GM10248 (cell line): ENCODE measurements at regions not wholly inside any gene's neighbourhood (a gene's known extent, or its start where the extent isn't known, plus 50 kb on each side); places are given as distances from the start of the nearest gene placed in this dataset.
"Not testable (repeated sequence)": the region's sequence is repeated elsewhere in the genome, so short reads cannot be mapped to it uniquely, and the experiment has no call there.

Source experiments
- CTCF ChIA-PET: fragments of 300-600 bp; sonication (Branson Sonifier 250); formaldehyde crosslinking; extraction: SDS; loops from one replicate; lab custom pipeline; 2021; ENCODE audit warnings: antibody characterized with exemption; lab: Yijun Ruan, JAX
- POLR2A ChIA-PET: fragments of 350-650 bp; sonication (Branson Sonifier 250); formaldehyde crosslinking; extraction: SDS; loops from one replicate; lab custom pipeline; 2020; ENCODE audit warnings: antibody characterized with exemption; lab: Yijun Ruan, JAX
- DNase-seq: peaks from one replicate; pipeline ENCODE4 v3.0.0; 2012; ENCODE audit errors: extremely low spot score
- CTCF ChIP-seq: IDR thresholded peaks from 2 replicates; pipeline ENCODE4 v1.5.1; 2012; ENCODE audit warnings: mild to moderate bottlenecking, low read depth; ENCODE audit errors: extremely low read depth, missing control alignments, control extremely low read depth

GRCh38 chr3:181183764-181184163 lies 194.2 kb upstream of the DNAJC19 start:
- POLR2A ChIA-PET = no interaction called here
- TF ChIP-seq CTCF = no peak
- no peak for DNase-seq
- CTCF ChIA-PET = no interaction called here

GRCh38 chr3:181183057-181183456 lies 193.5 kb upstream of the DNAJC19 start:
- POLR2A ChIA-PET, DNase-seq: not testable (repeated sequence)
- CTCF ChIA-PET = interaction anchor here (0.9 to 1.2 kb wide), 3 partner anchors 8 to 15 kb away, joined by 3 to 5 read pairs (median 3); no protein-coding TSS in a partner anchor

GRCh38 chr3:181178991-181179390 lies 189.5 kb upstream of the DNAJC19 start:
- ChIA-PET POLR2A (no interaction called here), CTCF (interaction anchor here (0.9 kb wide), 1 partner anchor 10 kb away, joined by 3 read pairs; no protein-coding TSS in a partner anchor)
- TF ChIP-seq CTCF = no peak
- DNase-seq = no peak

- ChIA-PET CTCF (interaction anchor here (2.2 kb wide), 1 partner anchor 17 kb away, joined by 5 read pairs; no protein-coding TSS in a partner anchor), POLR2A (interaction anchor here (0.6 kb wide), 1 partner anchor 258 kb away, joined by 3 read pairs; no protein-coding TSS in a partner anchor)
- DNase-seq = no peak
- peak; percentile 22 for TF ChIP-seq CTCF
These were observed 187.1 kb upstream of the DNAJC19 start for GRCh38 chr3:181176601-181177000.

- no peak for TF ChIP-seq CTCF
- no peak for DNase-seq
- POLR2A ChIA-PET = no interaction called here
- CTCF ChIA-PET = interaction anchor here (0.7 to 1.6 kb wide), 3 partner anchors 8 to 21 kb away, joined by 3 to 5 read pairs (median 5); no protein-coding TSS in a partner anchor
These were observed 185.2 kb upstream of the DNAJC19 start for GRCh38 chr3:181174676-181175233.

GRCh38 chr3:181174022-181174421 lies 184.5 kb upstream of the DNAJC19 start:
- POLR2A ChIA-PET = no interaction called here
- CTCF ChIA-PET = interaction anchor here (0.7 to 1.6 kb wide), 4 partner anchors 9 to 370 kb away, joined by 3 to 5 read pairs (median 4); no protein-coding TSS in a partner anchor
- no peak for TF ChIP-seq CTCF
- no peak for DNase-seq

GRCh38 chr3:181173227-181173626 lies 183.7 kb upstream of the DNAJC19 start:
- TF ChIP-seq CTCF = no peak
- no peak for DNase-seq
- ChIA-PET POLR2A (no interaction called here), CTCF (no interaction called here)
